ENCODE measurements at regions not wholly inside any gene's neighbourhood (a gene's known extent, or its start where the extent isn't known, plus 50 kb on each side); places are given as distances from the start of the nearest gene placed in this dataset.
"Not testable (repeated sequence)": the region's sequence is repeated elsewhere in the genome, so short reads cannot be mapped to it uniquely, and the experiment has no call there.

- intact Hi-C loops (cut with DNase I) = no loop called here
- no peak for DNase-seq (ENCODE audit: extremely low spot score in 2 of 2)
- no peaks in the 10 kb centered on the region for H3K27me3 ChIP-seq
Observed at GRCh38 chr3:145650170-145650569, 510.8 kb downstream of the PLOD2 start.

GRCh38 chr3:145671121-145671520, 489.9 kb downstream of the PLOD2 start:
- Histone ChIP-seq H3K36me3 (no peaks in the 10 kb centered on the region), H3K4me3 (no peak overlapping the region), H3K4me1 (no peaks in the 10 kb centered on the region), H3K27me3 (no peaks in the 10 kb centered on the region), H3K9me3 (no peaks in the 10 kb centered on the region), H3K27ac (no peak overlapping the region)
- intact Hi-C loops (cut with DNase I) = no loop called here
- TF ChIP-seq POLR2A (IDR thresholded peaks at IDR 0.05) = no peak
- no peak for TF ChIP-seq CTCF (IDR thresholded peaks at IDR 0.05)
- TF ChIP-seq POLR2AphosphoS5 (IDR thresholded peaks at IDR 0.05; ENCODE audit: insufficient read depth in 1 of 2, low read depth in 1 of 2) = no peak
- DNase-seq (ENCODE audit: extremely low spot score in 2 of 2) = no peak

More at GRCh38 chr3:145650170-145650569, 510.8 kb downstream of the PLOD2 start:
- Histone ChIP-seq H3K4me3 (no peak overlapping the region), H3K36me3 (no peaks in the 10 kb centered on the region), H3K4me1 (no peaks in the 10 kb centered on the region), H3K9me3 (no peaks in the 10 kb centered on the region), H3K27ac (no peak overlapping the region)
- TF ChIP-seq CTCF (IDR thresholded peaks at IDR 0.05) (no peak), POLR2A (IDR thresholded peaks at IDR 0.05) (no peak), POLR2AphosphoS5 (IDR thresholded peaks at IDR 0.05; ENCODE audit: insufficient read depth in 1 of 2, low read depth in 1 of 2) (no peak)

- Histone ChIP-seq H3K36me3 (no peaks in the 10 kb centered on the region), H3K27me3 (no peaks in the 10 kb centered on the region), H3K4me1 (no peaks in the 10 kb centered on the region), H3K27ac (no peak overlapping the region), H3K9me3 (no peaks in the 10 kb centered on the region), H3K4me3 (no peak overlapping the region)
- DNase-seq (ENCODE audit: extremely low spot score in 2 of 2) = no peak
- TF ChIP-seq CTCF (IDR thresholded peaks at IDR 0.05) (no peak), POLR2A (IDR thresholded peaks at IDR 0.05) (no peak), POLR2AphosphoS5 (IDR thresholded peaks at IDR 0.05; ENCODE audit: insufficient read depth in 1 of 2, low read depth in 1 of 2) (no peak)
- intact Hi-C loops (cut with DNase I) = no loop called here
Observed at GRCh38 chr3:145673838-145674237, 487.1 kb downstream of the PLOD2 start.

GRCh38 chr3:145678401-145678800, 482.6 kb downstream of the PLOD2 start:
- Histone ChIP-seq H3K27ac (no peak overlapping the region), H3K27me3 (no peaks in the 10 kb centered on the region), H3K4me1 (no peaks in the 10 kb centered on the region), H3K4me3 (no peak overlapping the region), H3K36me3 (no peaks in the 10 kb centered on the region), H3K9me3 (no peaks in the 10 kb centered on the region)
- intact Hi-C loops (cut with DNase I) = no loop called here
- TF ChIP-seq POLR2A (IDR thresholded peaks at IDR 0.05) = no peak
- TF ChIP-seq POLR2AphosphoS5 (IDR thresholded peaks at IDR 0.05; ENCODE audit: insufficient read depth in 1 of 2, low read depth in 1 of 2) = no peak
- TF ChIP-seq CTCF (IDR thresholded peaks at IDR 0.05) = no peak
- no peak for DNase-seq (ENCODE audit: extremely low spot score in 2 of 2)

GRCh38 chr3:145681181-145681580, 479.8 kb downstream of the PLOD2 start:
- intact Hi-C loops (cut with DNase I) = no loop called here
- Histone ChIP-seq H3K9me3 (no peaks in the 10 kb centered on the region), H3K27me3 (no peaks in the 10 kb centered on the region), H3K36me3 (no peaks in the 10 kb centered on the region), H3K4me1 (no peaks in the 10 kb centered on the region), H3K4me3 (no peak overlapping the region), H3K27ac (no peak overlapping the region)
- TF ChIP-seq POLR2A (IDR thresholded peaks at IDR 0.05) (no peak), POLR2AphosphoS5 (IDR thresholded peaks at IDR 0.05; ENCODE audit: insufficient read depth in 1 of 2, low read depth in 1 of 2) (no peak), CTCF (IDR thresholded peaks at IDR 0.05) (no peak)
- no peak for DNase-seq (ENCODE audit: extremely low spot score in 2 of 2)

GRCh38 chr3:145687978-145688377, 473.0 kb downstream of the PLOD2 start:
- intact Hi-C loops (cut with DNase I); H3K27ac ChIP-seq; H3K4me1 ChIP-seq; H3K27me3 ChIP-seq; H3K36me3 ChIP-seq; H3K4me3 ChIP-seq; H3K9me3 ChIP-seq; DNase-seq (ENCODE audit: extremely low spot score in 2 of 2): not testable (repeated sequence)
